HL-60 (cell line): ENCODE measurements at regions not wholly inside any gene's neighbourhood (a gene's known extent, or its start where the extent isn't known, plus 50 kb on each side); places are given as distances from the start of the nearest gene placed in this dataset.

Source experiments
- CTCF ChIP-seq: IDR thresholded peaks from one replicate; pipeline ENCODE4 v1.5.1; 2011; ENCODE audit warnings: low read length, control low read depth, inconsistent platforms; ENCODE audit not compliant: insufficient read depth
- POLR2AphosphoS5 ChIP-seq: IDR thresholded peaks from 2 replicates; pipeline ENCODE4 v1.6.1; 2012; ENCODE audit warnings: low read depth
- SPI1 ChIP-seq: IDR thresholded peaks from 2 replicates; pipeline ENCODE4 v1.6.1; 2012; ENCODE audit warnings: low read depth, mild to moderate bottlenecking, borderline replicate concordance

DNA sequence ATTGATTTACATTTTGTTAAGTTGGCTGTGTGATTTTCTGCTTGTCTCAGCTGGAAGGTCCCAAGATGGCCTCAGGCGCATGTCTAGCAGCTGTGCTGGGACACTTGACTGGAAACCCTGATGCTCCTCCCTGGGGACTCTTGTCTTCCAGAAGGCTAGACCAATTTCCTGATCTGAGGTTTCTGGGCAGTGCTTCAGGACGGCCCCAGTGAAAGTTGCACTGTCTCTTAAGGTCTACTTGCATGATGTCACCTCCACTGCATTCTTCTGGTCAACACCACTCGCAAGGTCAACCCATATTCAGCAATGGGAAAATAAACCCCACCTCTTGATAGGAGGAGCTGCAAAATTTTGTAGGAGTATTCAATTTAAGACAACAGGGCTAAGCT is 116.0 kb downstream of the SALL1 start:
- TF ChIP-seq CTCF = no peak
- TF ChIP-seq SPI1 = no peak
- TF ChIP-seq POLR2AphosphoS5 = no peak
